KMS-11 (cell line): ENCODE measurements at regions not wholly inside any gene's neighbourhood (a gene's known extent, or its start where the extent isn't known, plus 50 kb on each side); places are given as distances from the start of the nearest gene placed in this dataset.
"Not testable (repeated sequence)": the region's sequence is repeated elsewhere in the genome, so short reads cannot be mapped to it uniquely, and the experiment has no call there.

Experiments used
- H2AFZ ChIP-seq: fragments of 200-600 bp; sonication (generic); 2 replicates; pipeline ENCODE4 v1.6.1; 2016; ENCODE audit warnings: antibody characterized with exemption, mixed run types, low read depth
- H3K27ac ChIP-seq: fragments of 200-600 bp; sonication (generic); 2 replicates; pipeline ENCODE4 v1.6.1; 2016; ENCODE audit warnings: mild to moderate bottlenecking, mixed run types
- H3K27me3 ChIP-seq: fragments of 200-600 bp; sonication (generic); 2 replicates; pipeline ENCODE4 v1.6.1; 2017; ENCODE audit warnings: mild to moderate bottlenecking, low read depth, mixed run types, moderate library complexity; ENCODE audit not compliant: insufficient read depth
- H3K36me3 ChIP-seq: fragments of 200-600 bp; sonication (generic); 2 replicates; pipeline ENCODE4 v1.6.1; 2017; ENCODE audit warnings: mild to moderate bottlenecking, mixed run types; ENCODE audit not compliant: insufficient read depth
- H3K4me1 ChIP-seq: fragments of 200-600 bp; sonication (generic); 2 replicates; pipeline ENCODE4 v1.6.1; 2016; ENCODE audit warnings: mild to moderate bottlenecking, low read depth, mixed run types; ENCODE audit not compliant: poor library complexity, severe bottlenecking
- H3K4me2 ChIP-seq: fragments of 200-600 bp; sonication (generic); 2 replicates; pipeline ENCODE4 v1.7.0; 2016; ENCODE audit warnings: mild to moderate bottlenecking, mixed run types
- H3K4me3 ChIP-seq: fragments of 200-600 bp; sonication (generic); IDR thresholded peaks from 2 replicates; pipeline ENCODE4 v1.6.1; 2017; ENCODE audit warnings: low read depth, low read length, mixed read lengths; ENCODE audit not compliant: insufficient read depth
- H3K79me2 ChIP-seq: fragments of 200-600 bp; sonication (generic); 2 replicates; pipeline ENCODE4 v1.6.1; 2016; ENCODE audit warnings: low read depth, mixed run types; ENCODE audit not compliant: insufficient read depth
- H3K9ac ChIP-seq: fragments of 200-600 bp; sonication (generic); 2 replicates; pipeline ENCODE4 v1.6.1; 2016; ENCODE audit warnings: mild to moderate bottlenecking, mixed run types
- H4K20me1 ChIP-seq: fragments of 200-600 bp; sonication (generic); 2 replicates; pipeline ENCODE4 v1.6.1; 2016; ENCODE audit warnings: mild to moderate bottlenecking, mixed run types; ENCODE audit not compliant: insufficient read depth
- CTCF ChIP-seq: fragments of 200-600 bp; sonication (generic); conservative IDR thresholded peaks from 2 replicates; pipeline ENCODE4 v1.6.1; 2017; ENCODE audit warnings: low read depth, mild to moderate bottlenecking, antibody characterized with exemption, low read length, moderate library complexity, mixed read lengths

GRCh38 chr11:96551136-96551535 is 161.3 kb downstream of the JRKL start:
- no peaks in the 10 kb centered on the region for H3K27me3 ChIP-seq
- H3K4me2 ChIP-seq: no peak overlapping the region
- TF ChIP-seq CTCF: no peak

GRCh38 chr11:96554236-96554820 is 164.5 kb downstream of the JRKL start:
- Histone ChIP-seq H3K27me3 (no peaks in the 10 kb centered on the region), H3K27ac (no peak overlapping the region), H3K4me3 (no peak overlapping the region), H4K20me1 (no peaks in the 10 kb centered on the region), H2AFZ (no peak overlapping the region), H3K4me1 (no peaks in the 10 kb centered on the region), H3K79me2 (no peaks in the 10 kb centered on the region), H3K9ac (no peak overlapping the region), H3K4me2 (no peak overlapping the region), H3K36me3 (no peaks in the 10 kb centered on the region)
- TF ChIP-seq CTCF: no peak

More at GRCh38 chr11:96551136-96551535, 161.3 kb downstream of the JRKL start:
- H3K27ac ChIP-seq: no peak overlapping the region
- no peak overlapping the region for H3K9ac ChIP-seq
- no peaks in the 10 kb centered on the region for H3K4me1 ChIP-seq
- H3K4me3 ChIP-seq: no peak overlapping the region
- no peaks in the 10 kb centered on the region for H3K79me2 ChIP-seq
- H3K36me3 ChIP-seq: no peaks in the 10 kb centered on the region
- H4K20me1 ChIP-seq: no peaks in the 10 kb centered on the region
- no peak overlapping the region for H2AFZ ChIP-seq

DNA sequence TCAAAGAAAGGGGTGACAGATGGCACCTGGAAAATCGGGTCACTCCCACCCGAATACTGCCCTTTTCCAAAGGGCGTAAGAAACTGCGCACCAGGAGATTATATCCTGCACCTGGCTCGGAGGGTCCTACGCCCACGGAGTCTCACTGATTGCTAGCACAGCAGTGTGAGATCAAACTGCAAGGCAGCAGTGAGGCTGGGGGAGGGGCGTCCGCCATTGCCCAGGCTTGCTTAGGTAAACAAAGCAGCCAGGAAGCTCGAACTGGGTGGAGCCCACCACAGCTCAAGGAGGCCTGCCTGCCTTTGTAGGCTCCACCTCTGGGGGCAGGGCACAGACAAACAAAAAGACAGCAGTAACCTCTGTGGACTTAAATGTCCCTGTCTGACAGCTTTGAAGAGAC is 166.0 kb downstream of the JRKL start:
- H3K4me2 ChIP-seq, H3K9ac ChIP-seq, H3K36me3 ChIP-seq, H3K79me2 ChIP-seq, H3K4me3 ChIP-seq, H3K27me3 ChIP-seq, H2AFZ ChIP-seq, H3K4me1 ChIP-seq, H4K20me1 ChIP-seq, H3K27ac ChIP-seq: not testable (repeated sequence)

GRCh38 chr11:96560727-96561126 is 170.9 kb downstream of the JRKL start:
- H3K4me2 ChIP-seq, H2AFZ ChIP-seq, H3K79me2 ChIP-seq, H3K27ac ChIP-seq, H3K4me3 ChIP-seq, H4K20me1 ChIP-seq, H3K27me3 ChIP-seq, H3K9ac ChIP-seq, H3K36me3 ChIP-seq, H3K4me1 ChIP-seq: not testable (repeated sequence)

DNA sequence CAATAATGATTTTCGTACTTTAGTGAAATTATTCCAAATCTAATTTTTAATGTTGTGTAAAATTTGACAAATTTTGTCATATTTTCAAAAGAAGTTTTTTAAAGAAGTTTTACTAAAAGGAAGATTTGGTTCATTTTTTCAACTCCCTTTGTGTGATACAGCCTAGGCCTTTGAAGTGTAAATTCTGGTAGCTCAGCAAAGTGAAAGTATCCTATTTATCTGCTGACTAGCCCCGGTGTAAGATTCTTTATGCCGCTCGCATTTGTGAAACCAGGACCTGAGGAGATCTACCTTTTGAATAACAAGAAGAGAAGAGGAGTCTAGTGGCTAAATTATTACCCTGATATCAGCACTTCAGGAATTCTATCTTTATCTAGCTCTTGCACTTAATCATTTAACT is 177.4 kb downstream of the JRKL start:
- TF ChIP-seq CTCF: no peak
- Histone ChIP-seq H3K4me1 (peaks cover 7% of the 10 kb centered on the region), H4K20me1 (no peaks in the 10 kb centered on the region), H3K4me3 (no peak overlapping the region), H3K27ac (peak overlapping the region; percentile 24; the same call in 1 of the 2 replicates), H3K4me2 (0 out of 2 replicates have a peak overlapping the region, but pooled peaks have one; percentile 33), H3K27me3 (no peaks in the 10 kb centered on the region), H3K36me3 (no peaks in the 10 kb centered on the region), H3K79me2 (no peaks in the 10 kb centered on the region), H2AFZ (peak overlapping the region; percentile 10; the same call in 1 of the 2 replicates), H3K9ac (no peak overlapping the region)
